ENCODE measurements at regions not wholly inside any gene's neighbourhood (a gene's known extent, or its start where the extent isn't known, plus 50 kb on each side); places are given as distances from the start of the nearest gene placed in this dataset.

GRCh38 chr20:19928328-19929011, 88.7 kb upstream of the NAA20 start:
- no peaks in the 10 kb centered on the region for H3K27me3 ChIP-seq
- no peak for TF ChIP-seq EP300 (IDR thresholded peaks at IDR 0.05)
- TF ChIP-seq, protein P1, sequence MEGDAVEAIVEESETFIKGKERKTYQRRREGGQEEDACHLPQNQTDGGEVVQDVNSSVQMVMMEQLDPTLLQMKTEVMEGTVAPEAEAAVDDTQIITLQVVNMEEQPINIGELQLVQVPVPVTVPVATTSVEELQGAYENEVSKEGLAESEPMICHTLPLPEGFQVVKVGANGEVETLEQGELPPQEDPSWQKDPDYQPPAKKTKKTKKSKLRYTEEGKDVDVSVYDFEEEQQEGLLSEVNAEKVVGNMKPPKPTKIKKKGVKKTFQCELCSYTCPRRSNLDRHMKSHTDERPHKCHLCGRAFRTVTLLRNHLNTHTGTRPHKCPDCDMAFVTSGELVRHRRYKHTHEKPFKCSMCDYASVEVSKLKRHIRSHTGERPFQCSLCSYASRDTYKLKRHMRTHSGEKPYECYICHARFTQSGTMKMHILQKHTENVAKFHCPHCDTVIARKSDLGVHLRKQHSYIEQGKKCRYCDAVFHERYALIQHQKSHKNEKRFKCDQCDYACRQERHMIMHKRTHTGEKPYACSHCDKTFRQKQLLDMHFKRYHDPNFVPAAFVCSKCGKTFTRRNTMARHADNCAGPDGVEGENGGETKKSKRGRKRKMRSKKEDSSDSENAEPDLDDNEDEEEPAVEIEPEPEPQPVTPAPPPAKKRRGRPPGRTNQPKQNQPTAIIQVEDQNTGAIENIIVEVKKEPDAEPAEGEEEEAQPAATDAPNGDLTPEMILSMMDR (IDR thresholded peaks at IDR 0.05): no peak
- no peak for TF ChIP-seq POLR2A (IDR thresholded peaks at IDR 0.05)
- peak overlapping the region in 2 of 4 donors; percentile 6 to 13 for H3K27ac ChIP-seq
- peaks cover 0 to 57% (median 2%) of the 10 kb centered on the region in 4 donors for H3K4me1 ChIP-seq
- WGBS, 2 donors: 70 to 80% methylated on average over 9 of the region's 9 CpGs
- H3K4me3 ChIP-seq: no peak overlapping the region
- H3K9me3 ChIP-seq: no peaks in the 10 kb centered on the region
- DNase-seq (ENCODE audit: low spot score in 2 of 2): no peak
- no peaks in the 10 kb centered on the region for H3K36me3 ChIP-seq

- H3K4me3 ChIP-seq: no peak overlapping the region
- DNase-seq (ENCODE audit: low spot score in 2 of 2): no peak
- H3K27me3 ChIP-seq: no peaks in the 10 kb centered on the region
- TF ChIP-seq, protein P1 (IDR thresholded peaks at IDR 0.05): no peak
- TF ChIP-seq EP300 (IDR thresholded peaks at IDR 0.05): no peak
- no peak for TF ChIP-seq POLR2A (IDR thresholded peaks at IDR 0.05)
- WGBS, 2 donors: 89 to 100% methylated on average over 1 of the region's 1 CpG
- H3K36me3 ChIP-seq: no peaks in the 10 kb centered on the region
- H3K27ac ChIP-seq: peak overlapping the region in 1 of 4 donors; percentile 13
- peaks cover 0 to 58% (median 2%) of the 10 kb centered on the region in 4 donors for H3K4me1 ChIP-seq
- no peaks in the 10 kb centered on the region for H3K9me3 ChIP-seq
Measured at GRCh38 chr20:19929012-19929360, 88.2 kb upstream of the NAA20 start.

DNA sequence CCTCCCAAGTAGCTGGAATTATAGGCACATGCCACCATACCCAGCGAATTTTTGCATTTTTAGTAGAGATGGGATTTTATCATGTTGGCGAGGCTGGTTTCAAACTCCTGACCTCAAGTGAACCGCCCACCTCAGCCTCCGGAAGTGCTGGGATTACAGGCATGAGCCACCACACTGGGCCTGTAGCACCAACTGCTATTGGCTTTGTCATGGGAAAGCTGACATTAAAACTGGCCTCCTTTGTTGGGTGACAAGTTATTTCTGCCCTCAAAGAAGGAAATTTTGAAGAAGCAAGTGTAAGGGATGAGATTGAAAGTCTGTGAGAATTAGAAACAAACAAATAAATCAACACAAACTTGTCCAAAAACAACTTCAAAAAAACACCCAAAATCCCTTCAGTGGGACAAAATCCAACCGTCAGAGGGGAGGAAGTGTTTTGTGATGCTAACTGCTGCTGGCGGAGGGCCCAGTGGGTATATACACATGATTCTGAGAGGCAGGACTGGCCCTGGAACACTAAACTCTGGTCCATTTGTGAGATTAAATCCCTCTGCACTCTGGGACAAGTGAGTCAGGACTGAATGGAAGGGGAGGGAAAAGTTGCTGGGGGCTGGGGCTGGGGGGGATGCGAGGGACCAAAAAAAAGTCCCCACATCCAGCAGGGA, 87.5 kb upstream of the NAA20 start:
- 69 to 73% methylated on average over 7 of the region's 7 CpGs for WGBS, 2 donors
- Histone ChIP-seq H3K9me3 (no peaks in the 10 kb centered on the region), H3K4me1 (peaks cover 0 to 65% (median 8%) of the 10 kb centered on the region in 4 donors), H3K27ac (peak overlapping the region in 1 of 4 donors; percentile 13), H3K4me3 (no peak overlapping the region), H3K36me3 (no peaks in the 10 kb centered on the region), H3K27me3 (no peaks in the 10 kb centered on the region)
- TF ChIP-seq EP300 (IDR thresholded peaks at IDR 0.05) (no peak), POLR2A (IDR thresholded peaks at IDR 0.05) (no peak)
- TF ChIP-seq, protein P1 (IDR thresholded peaks at IDR 0.05): no peak
- DNase-seq (ENCODE audit: low spot score in 2 of 2): no peak

GRCh38 chr20:19930426-19930825, 86.7 kb upstream of the NAA20 start:
- Histone ChIP-seq H3K9me3 (no peaks in the 10 kb centered on the region), H3K36me3 (peaks cover 0 to 1% (median 0%) of the 10 kb centered on the region in 3 donors), H3K4me3 (no peak overlapping the region), H3K27ac (no peak overlapping the region), H3K27me3 (no peaks in the 10 kb centered on the region), H3K4me1 (peaks cover 0 to 70% (median 12%) of the 10 kb centered on the region in 4 donors)
- 75 to 96% methylated on average over 5 of the region's 5 CpGs for WGBS, 2 donors
- TF ChIP-seq EP300 (IDR thresholded peaks at IDR 0.05) (no peak), POLR2A (IDR thresholded peaks at IDR 0.05) (no peak)
- TF ChIP-seq, protein P1 (IDR thresholded peaks at IDR 0.05): no peak
- DNase-seq (ENCODE audit: low spot score in 2 of 2): no peak

DNA sequence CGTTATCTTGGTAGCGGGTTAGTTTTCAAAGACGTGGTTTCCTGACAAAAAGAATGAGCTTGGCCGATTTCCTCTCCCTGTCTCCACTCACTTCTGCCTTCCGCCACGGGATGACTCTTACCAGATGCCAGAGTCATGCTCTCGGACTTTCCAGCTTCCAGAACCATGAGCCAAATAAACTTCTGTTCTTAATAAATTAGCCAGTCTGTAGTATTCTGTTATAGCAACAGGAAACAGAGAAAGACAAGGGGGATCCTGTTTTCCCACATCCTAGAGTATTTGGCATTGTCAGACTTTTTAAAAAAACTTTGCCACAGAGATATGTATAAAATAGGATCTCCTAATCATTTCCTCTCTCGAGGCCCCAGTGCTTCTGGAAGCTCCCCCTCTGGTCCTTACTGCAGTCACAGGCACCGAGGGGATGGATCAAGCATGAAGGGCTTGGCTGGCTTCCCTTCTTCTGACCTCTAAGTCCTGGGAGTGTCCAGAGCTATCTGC, 84.9 kb upstream of the NAA20 start:
- H3K4me3 ChIP-seq: no peak overlapping the region
- 27 to 36% methylated on average over 9 of the region's 9 CpGs for WGBS, 2 donors
- H3K27ac ChIP-seq: peak overlapping the region in 2 of 4 donors; percentile 37 to 59
- TF ChIP-seq POLR2A (IDR thresholded peaks at IDR 0.05) (no peak), EP300 (IDR thresholded peaks at IDR 0.05) (peak in 1 of 2 donors; percentile 53)
- TF ChIP-seq, protein P1 (IDR thresholded peaks at IDR 0.05): no peak
- DNase-seq (ENCODE audit: low spot score in 2 of 2): peak in 1 of 2 donors; percentile 46
- peaks cover 0 to 66% (median 12%) of the 10 kb centered on the region in 4 donors for H3K4me1 ChIP-seq
- H3K9me3 ChIP-seq: no peaks in the 10 kb centered on the region
- H3K36me3 ChIP-seq: peaks cover 0 to 11% (median 0%) of the 10 kb centered on the region in 3 donors
- H3K27me3 ChIP-seq: no peaks in the 10 kb centered on the region

Data from tibial nerve (tissue), 4 donors.